H1 (cell line): ENCODE measurements at regions not wholly inside any gene's neighbourhood (a gene's known extent, or its start where the extent isn't known, plus 50 kb on each side); places are given as distances from the start of the nearest gene placed in this dataset.

Experiments used
- CBX8 ChIP-seq: fragments of 300-800, 300-1000 bp; sonication (generic); IDR thresholded peaks from 2 replicates; pipeline ENCODE4 v1.7.1; 2016; ENCODE audit warnings: low read depth, low read length, borderline replicate concordance
- CREB1 ChIP-seq: IDR thresholded peaks from 2 replicates; pipeline ENCODE4 v1.6.1; 2012; ENCODE audit warnings: inconsistent platforms
- POLR2A ChIP-seq, 2 experiments: IDR thresholded peaks; 1 replicate in 1 of 2; 2 replicates in 1 of 2; pipeline ENCODE4 v1.6.1; 2011; ENCODE audit warnings: low read depth in 2 of 2, low read length in 2 of 2, mild to moderate bottlenecking in 2 of 2; ENCODE audit errors: control extremely low read depth in 1 of 2

DNA sequence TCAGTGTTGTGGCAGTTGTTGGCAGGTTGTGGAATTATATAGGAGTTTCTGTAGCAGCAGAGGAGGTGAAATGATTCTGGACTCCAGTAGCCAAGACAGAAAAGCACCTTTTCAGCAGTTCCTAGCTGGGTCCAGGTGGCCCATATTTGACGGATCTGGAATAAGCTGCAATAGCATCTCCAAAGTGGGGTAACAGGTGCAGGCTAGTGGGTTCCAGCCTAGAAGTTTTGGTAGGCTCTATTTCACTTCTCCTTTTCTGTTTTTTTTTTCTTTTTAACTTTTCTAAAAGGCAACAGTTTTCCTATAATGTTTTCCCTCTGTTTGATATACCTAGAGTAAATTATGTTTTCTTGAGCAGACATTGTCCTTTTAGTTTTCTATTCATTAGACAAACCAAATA is 392.5 kb downstream of the C4orf33 start (continued):
- TF ChIP-seq CREB1 (no peak), POLR2A (IDR thresholded peaks at IDR 0.05; ENCODE audit: control extremely low read depth in 1 of 2, low read depth in 2 of 2, low read length in 2 of 2) (no peak), CBX8 (no peak)
